ENCODE measurements at regions not wholly inside any gene's neighbourhood (a gene's known extent, or its start where the extent isn't known, plus 50 kb on each side); places are given as distances from the start of the nearest gene placed in this dataset.

GRCh38 chr20:22303523-22303922 is 280.8 kb downstream of the FOXA2 start (continued):
- TF ChIP-seq RNF219 (CRISPR knock-in tag; IDR thresholded peaks at IDR 0.05) (no peak), ZNF552 (CRISPR knock-in tag; IDR thresholded peaks at IDR 0.05; ENCODE audit: borderline replicate concordance) (no peak), ZFYVE20 (CRISPR knock-in tag; IDR thresholded peaks at IDR 0.05; ENCODE audit: borderline replicate concordance, low read depth) (no peak), MYC (CRISPR knock-in tag; IDR thresholded peaks at IDR 0.05; ENCODE audit: borderline replicate concordance) (peak; percentile 60), ZNF160 (CRISPR knock-in tag; IDR thresholded peaks at IDR 0.05) (no peak), ZNF362 (CRISPR knock-in tag; IDR thresholded peaks at IDR 0.05; ENCODE audit: borderline replicate concordance) (peak; percentile 73; the same call in 1 of the 2 replicates), RCOR2 (CRISPR knock-in tag; IDR thresholded peaks at IDR 0.05) (no peak), POLR2A (IDR thresholded peaks at IDR 0.05; ENCODE audit: insufficient read depth in 1 of 2, low read depth in 2 of 2, low read length in 2 of 2) (no peak), ZNF367 (CRISPR knock-in tag; IDR thresholded peaks at IDR 0.05; ENCODE audit: borderline replicate concordance) (no peak), XRCC5 (optimal IDR thresholded peaks at IDR 0.05; ENCODE audit: low read length) (peak; percentile 56), HNF4A (CRISPR knock-in tag; IDR thresholded peaks at IDR 0.05) (no peak), ZFP36L1 (CRISPR knock-in tag; IDR thresholded peaks at IDR 0.05) (no peak), KLF16 (CRISPR knock-in tag; IDR thresholded peaks at IDR 0.05) (no peak), BCLAF1 (IDR thresholded peaks at IDR 0.05) (no peak), TIGD3 (CRISPR knock-in tag; IDR thresholded peaks at IDR 0.05; ENCODE audit: borderline replicate concordance) (no peak), ZNF709 (CRISPR knock-in tag; IDR thresholded peaks at IDR 0.05) (no peak), MAX (IDR thresholded peaks at IDR 0.05) (peak; percentile 91), ZNF207 (IDR thresholded peaks at IDR 0.05; ENCODE audit: borderline replicate concordance) (no peak), ZNF652 (CRISPR knock-in tag; IDR thresholded peaks at IDR 0.05; ENCODE audit: borderline replicate concordance, low read depth) (no peak), SKIL (CRISPR knock-in tag; IDR thresholded peaks at IDR 0.05; ENCODE audit: borderline replicate concordance) (no peak), BATF2 (CRISPR knock-in tag; IDR thresholded peaks at IDR 0.05) (no peak)

Measured in HepG2 (cell line).